H9 (cell line): ENCODE measurements at regions not wholly inside any gene's neighbourhood (a gene's known extent, or its start where the extent isn't known, plus 50 kb on each side); places are given as distances from the start of the nearest gene placed in this dataset.

Experiments used
- DNase-seq: peaks from one replicate; pipeline ENCODE4 v3.0.0-alpha.2; 2017
- H2AFZ ChIP-seq: one replicate; pipeline ENCODE4 v1.6.1; 2013; ENCODE audit warnings: mild to moderate bottlenecking, low read length, control low read depth, moderate library complexity
- H2AK5ac ChIP-seq: 2 replicates; pipeline ENCODE4 v1.6.1; 2013; ENCODE audit warnings: low read length, control low read depth, mixed read lengths; ENCODE audit not compliant: insufficient read length
- H2BK120ac ChIP-seq: one replicate; pipeline ENCODE4 v1.6.1; 2013; ENCODE audit warnings: low read depth, mild to moderate bottlenecking, low read length, control low read depth, inconsistent platforms; ENCODE audit not compliant: poor library complexity, severe bottlenecking
- H2BK12ac ChIP-seq: 2 replicates; pipeline ENCODE4 v1.6.1; 2013; ENCODE audit warnings: low read length, control low read depth, mixed read lengths, low read depth; ENCODE audit not compliant: insufficient read length
- H2BK15ac ChIP-seq: 2 replicates; pipeline ENCODE4 v1.6.1; 2013; ENCODE audit warnings: low read depth, low read length, control low read depth
- H2BK20ac ChIP-seq: one replicate; pipeline ENCODE4 v1.6.1; 2013; ENCODE audit warnings: low read depth, mild to moderate bottlenecking, low read length, control low read depth, inconsistent platforms; ENCODE audit not compliant: poor library complexity, severe bottlenecking
- H2BK5ac ChIP-seq: 2 replicates; pipeline ENCODE4 v1.6.1; 2013; ENCODE audit warnings: low read length, control low read depth, mixed read lengths; ENCODE audit not compliant: insufficient read length
- H3K14ac ChIP-seq: 2 replicates; pipeline ENCODE4 v1.6.1; 2013; ENCODE audit warnings: low read length, control low read depth; ENCODE audit not compliant: insufficient read depth
- H3K18ac ChIP-seq: 2 replicates; pipeline ENCODE4 v1.6.1; 2013; ENCODE audit warnings: low read depth, mild to moderate bottlenecking, mixed read lengths, low read length, control low read depth; ENCODE audit not compliant: insufficient read length
- H3K23ac ChIP-seq: 2 replicates; pipeline ENCODE4 v1.6.1; 2013; ENCODE audit warnings: low read length, control low read depth, mixed read lengths, low read depth; ENCODE audit not compliant: insufficient read length
- H3K23me2 ChIP-seq: 2 replicates; pipeline ENCODE4 v1.6.1; 2013; ENCODE audit warnings: low read depth, mild to moderate bottlenecking, mixed read lengths, low read length, control low read depth; ENCODE audit not compliant: insufficient read length, poor library complexity, severe bottlenecking
- H3K27ac ChIP-seq: 2 replicates; pipeline ENCODE4 v1.5.1; 2013; ENCODE audit warnings: low read length, control low read depth, mixed read lengths, low read depth; ENCODE audit not compliant: insufficient read length
- H3K27me3 ChIP-seq: 2 replicates; pipeline ENCODE4 v1.6.1; 2013; ENCODE audit warnings: low read length, control low read depth, inconsistent platforms; ENCODE audit not compliant: insufficient read depth
- H3K4ac ChIP-seq: 2 replicates; pipeline ENCODE4 v1.6.1; 2013; ENCODE audit warnings: low read depth, mild to moderate bottlenecking, control low read depth, inconsistent platforms, low read length, moderate library complexity
- H3K4me1 ChIP-seq: 2 replicates; pipeline ENCODE4 v1.6.1; 2013; ENCODE audit warnings: low read length, control low read depth, inconsistent platforms; ENCODE audit not compliant: insufficient read depth
- H3K4me2 ChIP-seq: 2 replicates; pipeline ENCODE4 v1.6.1; 2013; ENCODE audit warnings: low read length, control low read depth, mixed read lengths; ENCODE audit not compliant: insufficient read length, insufficient read depth
- H3K56ac ChIP-seq: 2 replicates; pipeline ENCODE4 v1.6.1; 2013; ENCODE audit warnings: low read depth, mild to moderate bottlenecking, mixed read lengths, low read length, control low read depth; ENCODE audit not compliant: insufficient read length
- H3K79me1 ChIP-seq: 2 replicates; pipeline ENCODE4 v1.6.1; 2013; ENCODE audit warnings: low read depth, mild to moderate bottlenecking, moderate library complexity, low read length, control low read depth, inconsistent platforms; ENCODE audit not compliant: insufficient read depth, poor library complexity, severe bottlenecking
- H3K79me2 ChIP-seq: 2 replicates; pipeline ENCODE4 v1.6.1; 2013; ENCODE audit warnings: low read length, control low read depth, inconsistent platforms; ENCODE audit not compliant: insufficient read depth
- H3K9ac ChIP-seq: 2 replicates; pipeline ENCODE4 v1.6.1; 2013; ENCODE audit warnings: low read length, control low read depth, mixed read lengths; ENCODE audit not compliant: insufficient read length; ENCODE audit errors: extremely low read depth
- H3K9me3 ChIP-seq: one replicate; pipeline ENCODE4 v1.6.1; 2013; ENCODE audit warnings: low read depth, low read length, inconsistent platforms; ENCODE audit not compliant: control insufficient read depth
- H3T11ph ChIP-seq: one replicate; pipeline ENCODE4 v1.6.1; 2013; ENCODE audit warnings: mild to moderate bottlenecking, low read length, control low read depth, inconsistent platforms
- H4K20me1 ChIP-seq: one replicate; pipeline ENCODE4 v1.6.1; 2013; ENCODE audit not compliant: control insufficient read depth, insufficient read length, insufficient read depth
- H4K5ac ChIP-seq: 2 replicates; pipeline ENCODE4 v1.6.1; 2013; ENCODE audit warnings: low read depth, mild to moderate bottlenecking, mixed read lengths, low read length, control low read depth; ENCODE audit not compliant: insufficient read length
- H4K8ac ChIP-seq: replicated peaks from 2 replicates; pipeline ENCODE4 v1.6.1; 2013; ENCODE audit warnings: low read length, control low read depth, mixed read lengths, low read depth; ENCODE audit not compliant: insufficient read length
- H4K91ac ChIP-seq: 2 replicates; pipeline ENCODE4 v1.6.1; 2013; ENCODE audit warnings: low read depth, mild to moderate bottlenecking, moderate library complexity, mixed read lengths, low read length, control low read depth; ENCODE audit not compliant: insufficient read length
- H3K27ac Mint-ChIP-seq, 3 experiments: 2 replicates in 2 of 3; 3 replicates in 1 of 3; pipeline ENCODE4 v1.8.0; 2020 to 2021; ENCODE audit warnings: mixed read lengths in 3 of 3, mild to moderate bottlenecking in 1 of 3, moderate library complexity in 1 of 3
- H3K27me3 Mint-ChIP-seq: 2 replicates; pipeline ENCODE4 v1.8.0; 2021; ENCODE audit warnings: low read depth, mild to moderate bottlenecking, moderate library complexity, mixed read lengths
- H3K36me3 Mint-ChIP-seq, 3 experiments: 2 replicates in 2 of 3; 3 replicates in 1 of 3; pipeline ENCODE4 v1.8.0; 2020 to 2021; ENCODE audit warnings: low read depth in 3 of 3, mixed read lengths in 3 of 3; ENCODE audit not compliant: insufficient read depth in 1 of 3
- H3K4me1 Mint-ChIP-seq, 2 experiments: 2 replicates each; pipeline ENCODE4 v1.8.0; 2020; ENCODE audit warnings: mixed read lengths in 2 of 2
- H3K4me3 Mint-ChIP-seq, 2 experiments: 2 replicates in 1 of 2; 3 replicates in 1 of 2; pipeline ENCODE4 v1.8.0; 2020 to 2021; ENCODE audit warnings: mild to moderate bottlenecking in 2 of 2, mixed read lengths in 2 of 2, moderate library complexity in 1 of 2
- H3K9me3 Mint-ChIP-seq, 2 experiments: 2 replicates in 1 of 2; 3 replicates in 1 of 2; pipeline ENCODE4 v1.8.0; 2020; ENCODE audit warnings: mild to moderate bottlenecking in 2 of 2, mixed read lengths in 2 of 2, moderate library complexity in 1 of 2
- CTCF ChIP-seq: fragments of 200-600 bp; sonication (generic); conservative IDR thresholded peaks from 3 replicates; pipeline ENCODE4 v1.8.0; 2021; ENCODE audit warnings: antibody characterized with exemption, mild to moderate bottlenecking
- WGBS: extraction: QIAGEN DNeasy Blood & Tissue Kit; methylation state at CpG from one replicate; pipeline ENCODE4 v1.1.7; 2013; ENCODE audit warnings: missing lambda C conversion rate, low lambda C conversion rate, mixed read lengths; ENCODE audit not compliant: insufficient read length; ENCODE audit errors: extremely low coverage; 5-methylcytosine and 5-hydroxymethylcytosine counted together

GRCh38 chr6:4451718-4452117 is 316.3 kb upstream of the ECI2 start:
- no peak overlapping the region for H3K23ac ChIP-seq
- peaks cover 15 to 19% of the 10 kb centered on the region in 2 experiments for H3K9me3 Mint-ChIP-seq
- TF ChIP-seq CTCF, result no peak

More at GRCh38 chr6:4451718-4452117, 316.3 kb upstream of the ECI2 start:
- Histone ChIP-seq H3K14ac (no peak overlapping the region), H2AFZ (no peak overlapping the region), H3K79me2 (no peaks in the 10 kb centered on the region), H2BK15ac (no peak overlapping the region), H3K27ac (no peak overlapping the region), H2BK120ac (no peak overlapping the region), H3K23me2 (peaks cover 3% of the 10 kb centered on the region), H3K79me1 (no peaks in the 10 kb centered on the region), H3K4ac (no peak overlapping the region), H3K4me1 (no peaks in the 10 kb centered on the region; the same call in 1 of the 2 replicates), H3K18ac (no peak overlapping the region), H3K9ac (no peak overlapping the region), H4K91ac (no peak overlapping the region), H4K20me1 (no peaks in the 10 kb centered on the region), H3T11ph (no peak overlapping the region), H2BK12ac (no peak overlapping the region), H3K9me3 (no peaks in the 10 kb centered on the region), H3K27me3 (no peaks in the 10 kb centered on the region), H4K5ac (no peak overlapping the region), H4K8ac (no peak overlapping the region), H2BK20ac (no peak overlapping the region), H2AK5ac (no peak overlapping the region), H3K56ac (no peak overlapping the region), H2BK5ac (no peak overlapping the region), H3K4me2 (no peak overlapping the region)
- WGBS, result no CpG with 5 or more reads among the region's 1 CpG
- Mint-ChIP-seq H3K27me3 (no peaks in the 10 kb centered on the region; the same call in 1 of the 2 replicates), H3K36me3 (peaks cover 4 to 18% (median 10%) of the 10 kb centered on the region in 3 experiments; a peak in 4 of 7 replicates), H3K4me3 (no peak overlapping the region), H3K27ac (no peak overlapping the region), H3K4me1 (no peaks in the 10 kb centered on the region)
- DNase-seq, result no peak
